T-helper 1 cell treated with Interleukin-12 subunit alpha and Interleukin-12 subunit beta and Interleukin-4 antibody, amounts not matched to agents 30 ng/mL and 1 ng/mL, for 36 hours (primary cell): ENCODE measurements at regions not wholly inside any gene's neighbourhood (a gene's known extent, or its start where the extent isn't known, plus 50 kb on each side); places are given as distances from the start of the nearest gene placed in this dataset.
"Not testable (repeated sequence)": the region's sequence is repeated elsewhere in the genome, so short reads cannot be mapped to it uniquely, and the experiment has no call there.

Experiments used
- intact Hi-C: fragments of 100-400 bp; cut with micrococcal nuclease; formaldehyde crosslinking; loops from one replicate; pipeline ENCODE4 v1.15.1; 2024

GRCh38 chr15:53133255-53133850 lies 343.2 kb upstream of the ONECUT1 start:
- intact Hi-C loops = no loop called here

GRCh38 chr15:53130943-53131342 lies 340.8 kb upstream of the ONECUT1 start:
- intact Hi-C loops = no loop called here

GRCh38 chr15:53129121-53129904 lies 339.2 kb upstream of the ONECUT1 start:
- intact Hi-C loops = no loop called here

- intact Hi-C loops = no loop called here
Observed at GRCh38 chr15:53128652-53129051, 338.5 kb upstream of the ONECUT1 start.

DNA sequence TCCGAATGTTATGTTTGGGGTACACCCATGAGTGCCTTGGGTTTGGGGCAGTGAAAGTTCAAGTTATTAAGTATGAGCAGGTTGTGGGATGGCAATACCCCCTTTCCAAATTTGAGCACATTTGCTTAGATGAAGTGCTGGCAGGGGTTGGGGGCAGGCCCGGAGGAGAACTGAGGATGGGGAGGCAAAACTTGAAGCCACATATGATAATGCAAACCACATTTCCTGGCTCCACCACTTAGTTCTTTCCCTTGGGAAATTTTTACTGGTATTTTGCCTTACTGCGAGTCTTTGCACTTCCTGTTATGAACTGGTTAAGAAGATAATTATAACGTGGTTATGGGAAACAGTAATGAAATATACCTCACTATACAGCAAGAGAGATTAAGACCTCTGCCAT lies 336.0 kb upstream of the ONECUT1 start:
- intact Hi-C loops = no loop called here

- intact Hi-C loops = no loop called here
Observed at GRCh38 chr15:53122818-53123217, 332.7 kb upstream of the ONECUT1 start.

DNA sequence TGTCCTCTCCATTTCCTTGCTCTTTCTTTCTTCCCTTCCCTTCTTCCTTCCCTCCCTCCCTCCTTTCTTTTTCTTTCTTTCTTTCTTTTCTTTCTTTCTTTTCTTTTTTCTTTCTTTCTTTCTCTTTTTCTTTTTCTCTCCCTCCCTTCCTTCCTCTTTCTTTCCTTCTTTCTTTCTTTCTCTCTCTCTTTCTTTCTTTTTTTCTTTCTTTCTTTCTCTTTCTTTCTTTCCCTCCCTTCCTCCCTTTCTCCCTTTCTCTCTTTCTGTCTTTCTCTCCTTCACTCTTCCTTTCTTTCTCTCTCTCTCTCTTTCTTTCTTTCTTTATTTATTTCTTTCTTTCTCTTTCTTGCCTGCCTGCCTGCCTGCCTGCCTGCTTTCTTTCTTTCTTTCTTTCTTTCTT lies 326.8 kb upstream of the ONECUT1 start:
- intact Hi-C loops = not testable (repeated sequence)

DNA sequence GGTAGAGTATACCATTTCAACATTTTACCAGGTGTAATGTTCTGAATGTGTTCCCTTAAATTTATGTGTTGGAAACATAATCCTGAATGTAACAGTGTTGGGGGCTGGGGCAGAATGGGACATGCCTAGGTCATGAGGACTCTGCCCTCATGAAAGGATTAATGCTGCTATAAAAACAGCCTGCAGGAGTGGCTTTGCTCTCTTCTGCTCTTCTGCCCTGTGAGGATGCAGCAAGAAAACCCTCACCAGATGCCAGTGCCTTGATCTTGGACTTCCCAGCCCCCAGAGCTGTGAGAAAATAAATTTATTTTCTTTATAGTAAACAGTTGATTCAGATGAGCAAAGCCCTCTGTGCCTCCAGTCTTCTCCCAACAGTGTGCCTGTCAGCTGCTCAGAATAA lies 326.0 kb upstream of the ONECUT1 start:
- intact Hi-C loops = no loop called here

- intact Hi-C loops = no loop called here
Observed at GRCh38 chr15:53115563-53115962, 325.4 kb upstream of the ONECUT1 start.

DNA sequence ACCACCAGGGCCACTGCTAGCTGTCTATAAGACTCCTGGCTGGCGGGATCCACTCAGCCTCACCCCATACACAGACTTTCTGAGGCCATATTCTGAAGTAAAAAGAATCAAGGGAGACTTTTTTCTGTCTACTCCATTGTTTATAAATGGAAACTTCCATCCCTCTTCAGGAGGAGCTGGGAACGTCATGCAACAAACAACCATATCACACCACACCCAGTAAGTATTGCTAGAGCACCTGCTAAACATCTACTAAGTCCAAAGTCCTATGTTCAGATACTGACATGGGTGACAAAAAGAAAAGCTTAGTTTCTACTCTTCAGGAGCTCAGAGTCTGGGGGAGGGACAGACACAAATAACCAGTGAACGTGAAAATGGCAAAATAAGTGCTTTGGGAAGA lies 324.8 kb upstream of the ONECUT1 start:
- intact Hi-C loops = no loop called here

GRCh38 chr15:53110999-53111398 lies 320.9 kb upstream of the ONECUT1 start:
- intact Hi-C loops = no loop called here

GRCh38 chr15:53108319-53108718 lies 318.2 kb upstream of the ONECUT1 start:
- intact Hi-C loops = no loop called here

GRCh38 chr15:53107855-53108254 lies 317.7 kb upstream of the ONECUT1 start:
- intact Hi-C loops = no loop called here

GRCh38 chr15:53106505-53107286 lies 316.6 kb upstream of the ONECUT1 start:
- intact Hi-C loops = no loop called here

DNA sequence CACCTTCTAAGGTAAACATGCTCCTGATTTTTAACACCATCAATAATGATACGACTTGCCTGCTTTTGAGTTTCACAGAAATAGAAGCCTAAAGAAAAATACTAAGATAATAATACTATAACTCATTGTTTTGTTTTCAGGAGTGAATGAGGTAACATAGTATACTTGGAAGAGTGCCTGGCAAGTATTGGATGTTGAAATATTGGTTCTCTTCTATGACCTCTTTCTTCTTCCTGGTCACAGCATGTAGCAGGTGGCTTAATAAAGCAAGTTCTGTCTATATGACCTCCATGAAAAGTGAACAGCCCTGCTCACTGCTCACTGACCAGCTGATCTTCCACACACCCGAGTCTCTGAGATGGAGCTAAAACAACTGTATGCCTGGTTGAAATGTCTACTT lies 312.3 kb upstream of the ONECUT1 start:
- intact Hi-C loops = no loop called here

DNA sequence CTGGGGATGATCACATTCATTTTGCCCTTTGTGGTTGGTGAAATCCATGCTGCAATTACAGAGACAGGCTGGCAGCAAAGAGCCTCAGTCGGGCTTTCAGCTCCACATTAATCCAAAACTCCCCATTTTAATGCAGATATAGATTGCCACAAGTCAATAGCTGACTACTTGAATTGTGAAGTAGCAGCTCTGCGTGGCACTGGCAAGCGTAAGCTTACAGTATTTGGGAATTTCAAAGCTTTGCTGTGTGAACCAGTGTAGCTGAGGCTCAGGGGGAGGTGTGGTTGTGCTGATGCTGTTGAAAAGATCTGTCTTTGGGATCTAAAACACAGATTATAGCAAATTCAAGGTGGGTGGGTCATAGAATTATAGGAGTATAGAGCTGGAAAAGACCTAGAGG lies 290.3 kb upstream of the ONECUT1 start:
- intact Hi-C loops = no loop called here

DNA sequence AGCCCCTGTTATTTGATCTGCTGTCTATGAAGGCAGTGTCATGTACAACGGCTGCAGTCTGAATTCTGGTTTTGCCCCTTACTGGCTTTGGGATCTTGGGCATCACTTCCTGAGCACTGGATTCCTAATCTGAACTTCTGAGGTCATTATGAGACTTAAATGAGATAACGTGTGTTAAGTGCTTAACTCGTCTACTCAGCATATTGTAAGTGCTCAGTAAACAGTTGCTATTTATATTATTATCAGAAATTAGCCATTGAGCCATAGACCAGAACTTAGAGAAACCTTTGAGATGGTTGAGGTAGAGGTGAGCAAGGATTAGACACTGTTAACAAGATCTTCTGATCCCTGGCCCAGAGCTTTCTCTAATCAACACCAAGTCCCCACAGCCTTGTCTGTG lies 284.1 kb upstream of the ONECUT1 start:
- intact Hi-C loops = no loop called here

GRCh38 chr15:53072077-53072476 lies 281.9 kb upstream of the ONECUT1 start:
- intact Hi-C loops = no loop called here

DNA sequence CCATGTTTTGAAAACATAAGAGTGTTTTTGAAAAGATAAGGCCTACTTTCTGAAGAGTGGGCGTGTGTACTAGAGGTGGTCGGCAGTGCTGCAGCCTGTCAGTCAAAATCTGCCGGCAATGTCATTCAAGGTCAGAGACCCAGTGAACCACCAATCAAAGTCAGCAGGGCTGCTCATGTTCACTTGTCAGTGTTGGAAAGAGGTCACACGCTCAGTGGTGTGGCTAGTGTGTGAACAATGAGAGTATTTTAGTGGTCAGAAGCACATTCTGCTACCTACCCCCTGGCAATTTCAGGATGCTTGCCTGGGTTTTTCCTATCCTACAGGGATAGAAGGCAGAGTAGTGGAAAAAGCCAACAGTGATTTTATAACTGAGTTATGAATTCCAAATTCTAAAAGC lies 278.5 kb upstream of the ONECUT1 start:
- intact Hi-C loops = no loop called here

DNA sequence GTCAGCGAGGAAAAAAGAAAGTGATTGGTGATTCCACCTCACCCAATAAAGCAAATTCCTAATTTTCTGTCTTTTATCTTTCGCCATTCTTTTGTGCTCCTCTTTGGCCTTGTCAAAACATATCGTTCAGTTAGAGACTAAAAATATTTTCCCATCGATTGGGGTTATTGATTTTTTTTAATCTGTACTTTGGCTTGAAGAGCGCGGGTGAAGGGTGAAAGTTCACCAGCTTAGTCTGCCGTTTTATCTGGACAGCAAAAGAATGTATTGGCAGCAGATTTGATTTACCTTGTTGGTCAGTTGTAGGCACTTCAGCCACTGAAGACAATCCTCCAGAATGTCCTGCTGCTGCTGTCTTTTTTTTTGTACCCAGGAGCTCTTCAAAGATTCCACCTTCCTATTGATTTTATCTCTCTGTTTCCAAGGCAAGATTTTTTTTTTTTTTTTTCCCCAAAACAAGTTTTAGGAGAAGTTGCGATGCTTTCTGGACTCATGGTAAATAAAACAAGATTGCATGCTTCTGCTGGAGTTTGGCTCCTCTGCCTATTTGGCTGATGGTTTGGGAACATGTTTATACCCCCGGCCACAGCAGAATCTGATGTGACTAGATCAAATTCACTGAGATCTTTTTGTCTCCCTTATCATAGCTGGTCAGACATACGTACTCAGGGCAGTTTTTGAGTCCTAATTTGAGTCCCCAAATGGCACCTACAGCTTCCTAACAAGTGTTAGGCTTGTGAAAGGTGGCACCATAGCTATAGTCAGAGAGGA lies 269.3 kb upstream of the ONECUT1 start:
- intact Hi-C loops = no loop called here

GRCh38 chr15:53046153-53046790 lies 256.1 kb upstream of the ONECUT1 start:
- intact Hi-C loops = no loop called here
